HepG2 (cell line): ENCODE measurements at regions not wholly inside any gene's neighbourhood (a gene's known extent, or its start where the extent isn't known, plus 50 kb on each side); places are given as distances from the start of the nearest gene placed in this dataset.

Experiments used
- ATF7-NPFF ChIP-seq: sonication (generic); formaldehyde crosslinking; IDR thresholded peaks from 2 replicates; pipeline ENCODE4 v1.8.1; 2023; ENCODE audit warnings: mild to moderate bottlenecking, low read depth, missing genetic modification reagents, moderate library complexity
- GFI1 ChIP-seq: sonication (generic); formaldehyde crosslinking; IDR thresholded peaks from 2 replicates; pipeline ENCODE4 v1.5.0; 2020; ENCODE audit warnings: missing genetic modification reagents, mild to moderate bottlenecking, borderline replicate concordance
- NBN ChIP-seq: fragments of 450-650 bp; conservative IDR thresholded peaks from 2 replicates; pipeline ENCODE4 v1.6.1; 2017
- ZBTB8A ChIP-seq: sonication (generic); formaldehyde crosslinking; IDR thresholded peaks from 2 replicates; pipeline ENCODE4 v1.4.0; 2020; ENCODE audit warnings: mild to moderate bottlenecking, low read depth, missing genetic modification reagents, borderline replicate concordance
- ZKSCAN1 ChIP-seq: fragments of 150-350 bp; IDR thresholded peaks from 2 replicates; pipeline ENCODE4 v1.6.1; 2014; ENCODE audit warnings: low read length
- ZNF333 ChIP-seq: sonication (generic); formaldehyde crosslinking; IDR thresholded peaks from 2 replicates; pipeline ENCODE4 v1.4.0; 2020; ENCODE audit warnings: mild to moderate bottlenecking, missing genetic modification reagents, borderline replicate concordance
- ZNF773 ChIP-seq: sonication (generic); formaldehyde crosslinking; IDR thresholded peaks from 2 replicates; pipeline ENCODE4 v1.4.0; 2020; ENCODE audit warnings: missing genetic modification reagents, borderline replicate concordance
- TF ChIP-seq, protein P1 (sequence below): sonication (generic); formaldehyde crosslinking; IDR thresholded peaks from 2 replicates; pipeline ENCODE4 v1.4.0; 2020; ENCODE audit warnings: low read depth, missing genetic modification reagents

- no peak for TF ChIP-seq GFI1
- no peak for TF ChIP-seq ZKSCAN1
- TF ChIP-seq ZBTB8A (CRISPR knock-in tag), result no peak
- no peak for TF ChIP-seq NBN
- no peak for TF ChIP-seq ATF7-NPFF (CRISPR knock-in tag)
- TF ChIP-seq, protein P1, sequence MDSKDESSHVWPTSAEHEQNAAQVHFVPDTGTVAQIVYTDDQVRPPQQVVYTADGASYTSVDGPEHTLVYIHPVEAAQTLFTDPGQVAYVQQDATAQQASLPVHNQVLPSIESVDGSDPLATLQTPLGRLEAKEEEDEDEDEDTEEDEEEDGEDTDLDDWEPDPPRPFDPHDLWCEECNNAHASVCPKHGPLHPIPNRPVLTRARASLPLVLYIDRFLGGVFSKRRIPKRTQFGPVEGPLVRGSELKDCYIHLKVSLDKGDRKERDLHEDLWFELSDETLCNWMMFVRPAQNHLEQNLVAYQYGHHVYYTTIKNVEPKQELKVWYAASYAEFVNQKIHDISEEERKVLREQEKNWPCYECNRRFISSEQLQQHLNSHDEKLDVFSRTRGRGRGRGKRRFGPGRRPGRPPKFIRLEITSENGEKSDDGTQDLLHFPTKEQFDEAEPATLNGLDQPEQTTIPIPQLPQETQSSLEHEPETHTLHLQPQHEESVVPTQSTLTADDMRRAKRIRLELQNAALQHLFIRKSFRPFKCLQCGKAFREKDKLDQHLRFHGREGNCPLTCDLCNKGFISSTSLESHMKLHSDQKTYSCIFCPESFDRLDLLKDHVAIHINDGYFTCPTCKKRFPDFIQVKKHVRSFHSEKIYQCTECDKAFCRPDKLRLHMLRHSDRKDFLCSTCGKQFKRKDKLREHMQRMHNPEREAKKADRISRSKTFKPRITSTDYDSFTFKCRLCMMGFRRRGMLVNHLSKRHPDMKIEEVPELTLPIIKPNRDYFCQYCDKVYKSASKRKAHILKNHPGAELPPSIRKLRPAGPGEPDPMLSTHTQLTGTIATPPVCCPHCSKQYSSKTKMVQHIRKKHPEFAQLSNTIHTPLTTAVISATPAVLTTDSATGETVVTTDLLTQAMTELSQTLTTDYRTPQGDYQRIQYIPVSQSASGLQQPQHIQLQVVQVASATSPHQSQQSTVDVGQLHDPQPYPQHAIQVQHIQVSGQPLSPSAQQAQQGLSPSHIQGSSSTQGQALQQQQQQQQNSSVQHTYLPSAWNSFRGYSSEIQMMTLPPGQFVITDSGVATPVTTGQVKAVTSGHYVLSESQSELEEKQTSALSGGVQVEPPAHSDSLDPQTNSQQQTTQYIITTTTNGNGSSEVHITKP, result no peak
- TF ChIP-seq ZNF773 (CRISPR knock-in tag), result no peak
- TF ChIP-seq ZNF333 (CRISPR knock-in tag), result no peak
These were observed 267.8 kb upstream of the CNTN4 start for GRCh38 chr3:1830851-1831250.
